Gastrocnemius medialis (tissue), 4 donors: ENCODE measurements at regions not wholly inside any gene's neighbourhood (a gene's known extent, or its start where the extent isn't known, plus 50 kb on each side); places are given as distances from the start of the nearest gene placed in this dataset.

Source experiments
- POLR2A ChIP-seq, 2 donors: fragments of 450-650 bp; IDR thresholded peaks; one replicate each; pipeline ENCODE4 v1.6.1; 2017; ENCODE audit warnings: antibody characterized with exemption in 2 of 2, mild to moderate bottlenecking in 2 of 2, moderate library complexity in 2 of 2
- TF ChIP-seq, protein P1 (sequence below), 5 experiments: fragments of 450-650 bp in 3 of 5; fragments of 200-600 bp in 2 of 5; sonication (generic) in 2 of 5; IDR thresholded peaks in 4 of 5; conservative IDR thresholded peaks in 1 of 5; 1 replicate in 4 of 5; 2 replicates in 1 of 5; pipeline ENCODE4 v1.5.1; 2016 to 2019; ENCODE audit warnings: antibody characterized with exemption in 5 of 5, mild to moderate bottlenecking in 3 of 5, moderate library complexity in 3 of 5

DNA sequence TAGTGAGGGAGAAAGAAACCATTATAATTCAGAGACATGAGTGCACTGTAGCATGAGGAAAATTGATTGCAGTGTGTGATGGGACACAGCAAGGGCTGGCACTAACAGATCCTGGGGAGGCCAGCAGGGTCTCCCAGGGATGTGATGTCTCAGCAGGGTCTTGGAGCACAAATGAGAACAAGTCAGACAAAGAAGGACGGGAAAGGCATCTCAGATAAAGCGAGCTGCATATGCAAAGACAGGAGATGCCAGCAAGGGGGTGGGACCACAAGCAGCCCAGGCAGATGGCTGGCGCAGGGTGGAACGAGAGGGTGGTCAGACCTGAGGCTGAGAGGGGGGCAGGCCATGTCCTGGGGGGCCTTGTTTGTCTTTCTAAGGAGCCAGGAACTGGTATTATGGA is 102.6 kb upstream of the DLX2 start:
- TF ChIP-seq, protein P1, sequence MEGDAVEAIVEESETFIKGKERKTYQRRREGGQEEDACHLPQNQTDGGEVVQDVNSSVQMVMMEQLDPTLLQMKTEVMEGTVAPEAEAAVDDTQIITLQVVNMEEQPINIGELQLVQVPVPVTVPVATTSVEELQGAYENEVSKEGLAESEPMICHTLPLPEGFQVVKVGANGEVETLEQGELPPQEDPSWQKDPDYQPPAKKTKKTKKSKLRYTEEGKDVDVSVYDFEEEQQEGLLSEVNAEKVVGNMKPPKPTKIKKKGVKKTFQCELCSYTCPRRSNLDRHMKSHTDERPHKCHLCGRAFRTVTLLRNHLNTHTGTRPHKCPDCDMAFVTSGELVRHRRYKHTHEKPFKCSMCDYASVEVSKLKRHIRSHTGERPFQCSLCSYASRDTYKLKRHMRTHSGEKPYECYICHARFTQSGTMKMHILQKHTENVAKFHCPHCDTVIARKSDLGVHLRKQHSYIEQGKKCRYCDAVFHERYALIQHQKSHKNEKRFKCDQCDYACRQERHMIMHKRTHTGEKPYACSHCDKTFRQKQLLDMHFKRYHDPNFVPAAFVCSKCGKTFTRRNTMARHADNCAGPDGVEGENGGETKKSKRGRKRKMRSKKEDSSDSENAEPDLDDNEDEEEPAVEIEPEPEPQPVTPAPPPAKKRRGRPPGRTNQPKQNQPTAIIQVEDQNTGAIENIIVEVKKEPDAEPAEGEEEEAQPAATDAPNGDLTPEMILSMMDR (IDR thresholded peaks at IDR 0.05 in 4 of 5, conservative IDR thresholded peaks at IDR 0.05 in 1 of 5) = no peak
- TF ChIP-seq POLR2A (IDR thresholded peaks at IDR 0.05) = no peak
